ENCODE measurements at regions not wholly inside any gene's neighbourhood (a gene's known extent, or its start where the extent isn't known, plus 50 kb on each side); places are given as distances from the start of the nearest gene placed in this dataset.

DNA sequence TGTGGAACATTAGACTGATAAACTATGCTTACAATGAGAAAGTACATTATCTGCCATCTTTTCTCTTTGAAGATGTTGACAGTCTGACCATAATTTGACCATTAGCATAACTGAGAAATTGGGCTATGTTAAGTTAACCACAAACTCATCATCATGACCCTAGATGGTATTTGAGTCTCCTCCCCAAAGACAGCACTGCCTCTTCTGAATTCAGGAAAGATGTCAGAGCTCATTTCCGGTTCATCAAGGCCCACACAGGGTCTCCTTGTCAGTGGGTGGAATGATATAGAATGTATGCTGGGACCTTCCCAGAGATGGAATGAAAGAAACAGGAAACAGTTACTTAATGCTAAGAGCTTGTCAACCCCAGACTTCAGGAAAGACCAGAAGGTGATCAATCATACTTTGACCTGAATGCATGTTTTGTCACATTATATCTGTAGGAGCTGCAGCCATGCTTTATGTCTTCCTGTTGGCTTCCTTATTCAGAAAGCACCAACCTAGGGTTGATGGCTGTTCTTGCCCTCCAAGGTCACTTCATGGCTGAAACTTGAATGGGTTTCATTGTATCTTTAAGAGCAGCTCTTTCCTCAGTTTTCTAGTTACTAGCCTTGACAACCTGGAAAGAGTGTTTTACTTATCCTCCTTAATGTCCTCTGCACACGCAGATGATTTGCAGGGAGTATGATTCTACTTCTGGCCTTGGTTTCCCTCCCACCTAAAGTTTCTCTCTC is 99.1 kb upstream of the NEUROD1 start:
- TF ChIP-seq POLR2AphosphoS5 (IDR thresholded peaks at IDR 0.05; ENCODE audit: low read depth, low read length) (no peak), POLR2A (IDR thresholded peaks at IDR 0.05; ENCODE audit: low read depth, low read length) (no peak)

Data from GM12891 (cell line).